ENCODE measurements at regions not wholly inside any gene's neighbourhood (a gene's known extent, or its start where the extent isn't known, plus 50 kb on each side); places are given as distances from the start of the nearest gene placed in this dataset.

DNA sequence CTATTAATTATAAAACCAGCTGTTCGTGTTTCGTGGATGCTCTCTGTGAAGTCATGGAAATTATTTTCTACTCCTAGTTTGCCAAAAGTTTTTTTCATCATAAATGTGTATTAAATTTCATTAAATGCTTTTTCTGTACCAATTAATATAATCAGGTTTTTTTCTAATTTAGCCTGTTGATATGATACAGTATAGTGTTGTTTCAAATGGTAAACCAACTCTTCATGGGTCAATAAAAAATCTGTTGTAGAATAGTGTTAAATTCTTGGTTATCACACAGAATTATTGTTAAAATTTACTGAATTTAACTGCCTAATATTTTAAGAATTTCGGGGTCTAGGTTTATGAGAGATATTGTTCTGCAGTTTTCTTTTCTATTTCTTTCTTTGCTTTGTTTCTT, 505.9 kb upstream of the MANEA start:
- no peaks in the 10 kb centered on the region for H3K36me3 ChIP-seq (replicated peaks; ENCODE audit: control insufficient read depth, insufficient read depth, low read length)
- no peak overlapping the region for H3K4me3 ChIP-seq (ENCODE audit: insufficient read depth, low read depth, low read length)
- DNase-seq = no peak
- H3K27me3 ChIP-seq (ENCODE audit: control insufficient read depth, insufficient read depth, low read length) = no peaks in the 10 kb centered on the region

GRCh38 chr6:95078457-95078856, 498.9 kb upstream of the MANEA start:
- Histone ChIP-seq H3K36me3 (replicated peaks; ENCODE audit: control insufficient read depth, insufficient read depth, low read length) (no peaks in the 10 kb centered on the region), H3K4me3 (ENCODE audit: insufficient read depth, low read depth, low read length) (no peak overlapping the region), H3K27me3 (ENCODE audit: control insufficient read depth, insufficient read depth, low read length) (no peaks in the 10 kb centered on the region; the same call in 1 of the 2 replicates)
- DNase-seq = no peak

DNA sequence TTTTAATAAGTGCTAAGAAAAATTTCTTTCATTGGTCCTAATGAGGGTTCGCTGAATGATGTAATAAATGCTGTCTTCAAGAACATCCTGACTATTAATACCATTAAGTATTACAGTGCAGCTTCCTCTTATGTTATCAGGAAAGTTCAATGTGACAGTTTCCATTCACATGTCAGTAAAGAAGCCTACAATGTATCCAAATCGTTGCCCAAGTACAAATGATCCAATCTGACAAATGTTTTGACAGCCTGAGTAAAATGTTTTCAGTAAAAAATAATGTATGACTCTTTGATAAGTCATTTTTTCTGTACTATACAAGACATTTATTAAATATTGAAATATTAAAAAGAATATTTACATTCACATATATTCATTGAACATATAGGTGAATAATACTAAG, 496.1 kb upstream of the MANEA start:
- Histone ChIP-seq H3K27me3 (ENCODE audit: control insufficient read depth, insufficient read depth, low read length) (no peaks in the 10 kb centered on the region; the same call in 1 of the 2 replicates), H3K36me3 (replicated peaks; ENCODE audit: control insufficient read depth, insufficient read depth, low read length) (no peaks in the 10 kb centered on the region), H3K4me3 (ENCODE audit: insufficient read depth, low read depth, low read length) (no peak overlapping the region)
- DNase-seq = no peak

- no peak for DNase-seq
- Histone ChIP-seq H3K36me3 (replicated peaks; ENCODE audit: control insufficient read depth, insufficient read depth, low read length) (no peaks in the 10 kb centered on the region), H3K4me3 (ENCODE audit: insufficient read depth, low read depth, low read length) (no peak overlapping the region), H3K27me3 (ENCODE audit: control insufficient read depth, insufficient read depth, low read length) (no peaks in the 10 kb centered on the region; the same call in 1 of the 2 replicates)
These were observed 495.4 kb upstream of the MANEA start for GRCh38 chr6:95081949-95082348.

GRCh38 chr6:95083506-95083905, 493.8 kb upstream of the MANEA start:
- Histone ChIP-seq H3K4me3 (ENCODE audit: insufficient read depth, low read depth, low read length) (no peak overlapping the region), H3K27me3 (ENCODE audit: control insufficient read depth, insufficient read depth, low read length) (no peaks in the 10 kb centered on the region; the same call in 1 of the 2 replicates), H3K36me3 (replicated peaks; ENCODE audit: control insufficient read depth, insufficient read depth, low read length) (no peaks in the 10 kb centered on the region)
- DNase-seq = no peak

DNA sequence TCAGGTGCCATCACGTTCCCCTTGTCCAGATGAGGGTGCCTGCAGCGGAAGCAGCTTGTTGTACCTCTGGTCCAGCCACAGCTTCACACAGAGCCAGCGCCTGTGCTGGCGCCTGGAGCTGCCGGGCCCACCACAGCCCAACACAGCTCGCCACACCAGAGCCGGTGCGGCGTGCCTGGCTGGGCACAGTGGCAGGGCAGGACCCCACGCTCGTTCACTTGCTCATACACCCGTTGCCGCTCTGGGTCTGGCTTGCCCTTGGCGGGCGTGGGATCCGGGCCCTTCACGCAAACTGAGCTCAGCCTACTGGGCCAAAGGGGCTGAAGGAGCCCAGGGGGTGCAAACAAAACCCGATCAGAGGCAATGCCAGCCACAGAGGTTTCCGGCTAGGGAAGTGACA, 492.5 kb upstream of the MANEA start:
- DNase-seq = peak; percentile 2
- Histone ChIP-seq H3K4me3 (ENCODE audit: insufficient read depth, low read depth, low read length) (no peak overlapping the region), H3K36me3 (replicated peaks; ENCODE audit: control insufficient read depth, insufficient read depth, low read length) (no peaks in the 10 kb centered on the region), H3K27me3 (ENCODE audit: control insufficient read depth, insufficient read depth, low read length) (no peaks in the 10 kb centered on the region; the same call in 1 of the 2 replicates)

DNA sequence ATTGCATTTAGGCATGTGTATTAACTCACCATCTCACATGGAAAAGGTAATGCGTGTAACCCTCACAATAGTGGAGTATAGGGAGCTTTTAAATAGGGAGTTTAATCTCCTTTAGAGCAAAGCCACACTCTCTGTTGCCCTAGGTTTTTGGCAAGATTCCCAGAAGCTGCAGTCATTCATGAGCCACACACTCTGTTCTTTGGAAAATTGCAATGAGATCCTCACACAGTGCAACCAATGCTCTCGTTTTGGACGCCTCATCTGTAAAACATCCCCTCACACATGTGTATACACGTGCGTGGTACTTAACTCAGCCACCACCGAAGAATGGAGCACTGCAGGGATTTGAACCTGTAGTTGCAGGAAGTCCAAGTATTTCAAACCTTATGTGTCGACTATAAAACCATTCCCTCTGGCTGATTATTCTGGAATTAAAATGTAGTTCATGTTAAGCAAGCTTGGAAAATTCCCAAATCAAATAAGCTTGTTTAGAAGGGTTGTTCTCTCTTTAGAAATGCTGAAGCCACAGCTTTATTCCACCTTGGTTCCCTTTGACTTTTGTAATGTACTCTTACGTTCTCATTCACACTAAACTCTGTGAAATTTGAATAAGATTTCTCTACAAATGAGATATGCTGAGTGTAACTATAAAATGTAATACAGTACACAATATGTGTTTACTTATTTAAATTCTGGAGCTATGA, 489.8 kb upstream of the MANEA start:
- DNase-seq = no peak
- no peak overlapping the region for H3K4me3 ChIP-seq (ENCODE audit: insufficient read depth, low read depth, low read length)
- H3K27me3 ChIP-seq (ENCODE audit: control insufficient read depth, insufficient read depth, low read length) = no peaks in the 10 kb centered on the region
- no peaks in the 10 kb centered on the region for H3K36me3 ChIP-seq (replicated peaks; ENCODE audit: control insufficient read depth, insufficient read depth, low read length)

DNA sequence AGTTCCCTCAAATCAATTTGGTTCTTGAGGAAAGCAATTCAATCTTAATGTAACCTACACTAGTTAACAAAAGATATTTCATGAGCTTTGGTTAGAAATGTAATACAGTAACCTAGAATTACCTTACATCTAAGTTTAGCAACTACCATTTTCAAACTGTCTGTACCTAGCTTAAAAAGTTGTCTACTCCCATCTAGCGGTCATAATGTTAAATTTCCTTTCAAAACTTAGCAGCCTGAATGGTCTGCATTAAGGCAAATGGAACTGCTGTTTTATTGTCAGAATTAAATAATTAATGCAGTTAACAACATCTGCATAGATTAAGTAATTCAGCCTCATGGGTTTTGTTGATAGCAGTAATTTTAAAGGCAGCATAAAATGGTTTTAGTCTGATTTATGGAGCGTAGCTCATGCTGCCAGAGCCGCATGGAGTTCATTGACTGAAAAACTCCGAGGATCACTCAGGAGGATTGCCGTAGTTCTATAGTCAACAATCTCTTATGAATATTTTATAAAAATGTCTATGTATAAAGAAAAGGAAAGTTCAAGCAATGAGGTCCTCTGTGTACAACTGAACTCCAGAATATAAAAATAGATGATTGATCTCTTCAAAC, 485.4 kb upstream of the MANEA start:
- Histone ChIP-seq H3K36me3 (replicated peaks; ENCODE audit: control insufficient read depth, insufficient read depth, low read length) (no peaks in the 10 kb centered on the region), H3K4me3 (ENCODE audit: insufficient read depth, low read depth, low read length) (no peak overlapping the region), H3K27me3 (ENCODE audit: control insufficient read depth, insufficient read depth, low read length) (no peaks in the 10 kb centered on the region)
- DNase-seq = no peak

- H3K36me3 ChIP-seq (replicated peaks; ENCODE audit: control insufficient read depth, insufficient read depth, low read length) = no peaks in the 10 kb centered on the region
- H3K27me3 ChIP-seq (ENCODE audit: control insufficient read depth, insufficient read depth, low read length) = no peaks in the 10 kb centered on the region
- H3K4me3 ChIP-seq (ENCODE audit: insufficient read depth, low read depth, low read length) = no peak overlapping the region
- no peak for DNase-seq
These were observed 484.2 kb upstream of the MANEA start for GRCh38 chr6:95093154-95093553.

- Histone ChIP-seq H3K4me3 (ENCODE audit: insufficient read depth, low read depth, low read length) (no peak overlapping the region), H3K36me3 (replicated peaks; ENCODE audit: control insufficient read depth, insufficient read depth, low read length) (no peaks in the 10 kb centered on the region), H3K27me3 (ENCODE audit: control insufficient read depth, insufficient read depth, low read length) (no peaks in the 10 kb centered on the region)
- DNase-seq = no peak
These were observed 482.3 kb upstream of the MANEA start for GRCh38 chr6:95094751-95095663.

DNA sequence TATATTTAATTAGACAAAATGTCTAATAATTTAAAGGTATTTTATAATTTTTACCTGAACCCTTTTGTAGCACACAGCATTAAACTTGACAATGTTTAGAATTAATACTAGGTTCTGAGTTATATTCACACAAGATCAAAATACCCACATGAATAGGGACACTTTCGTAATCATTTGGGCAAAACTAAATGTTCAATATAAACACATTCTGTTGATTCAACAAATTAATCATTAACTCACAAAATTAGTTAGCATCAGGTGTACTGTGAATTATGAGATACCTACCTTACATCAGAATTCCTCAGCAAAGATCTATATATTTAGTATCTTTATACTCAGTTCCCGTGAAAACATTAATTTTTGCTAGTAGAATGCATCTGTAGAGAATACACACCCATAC, 481.5 kb upstream of the MANEA start:
- DNase-seq = no peak
- Histone ChIP-seq H3K36me3 (replicated peaks; ENCODE audit: control insufficient read depth, insufficient read depth, low read length) (no peaks in the 10 kb centered on the region), H3K4me3 (ENCODE audit: insufficient read depth, low read depth, low read length) (no peak overlapping the region), H3K27me3 (ENCODE audit: control insufficient read depth, insufficient read depth, low read length) (no peaks in the 10 kb centered on the region)

GRCh38 chr6:95099410-95099809, 477.9 kb upstream of the MANEA start:
- Histone ChIP-seq H3K27me3 (ENCODE audit: control insufficient read depth, insufficient read depth, low read length) (no peaks in the 10 kb centered on the region), H3K36me3 (replicated peaks; ENCODE audit: control insufficient read depth, insufficient read depth, low read length) (no peaks in the 10 kb centered on the region), H3K4me3 (ENCODE audit: insufficient read depth, low read depth, low read length) (no peak overlapping the region)
- no peak for DNase-seq

DNA sequence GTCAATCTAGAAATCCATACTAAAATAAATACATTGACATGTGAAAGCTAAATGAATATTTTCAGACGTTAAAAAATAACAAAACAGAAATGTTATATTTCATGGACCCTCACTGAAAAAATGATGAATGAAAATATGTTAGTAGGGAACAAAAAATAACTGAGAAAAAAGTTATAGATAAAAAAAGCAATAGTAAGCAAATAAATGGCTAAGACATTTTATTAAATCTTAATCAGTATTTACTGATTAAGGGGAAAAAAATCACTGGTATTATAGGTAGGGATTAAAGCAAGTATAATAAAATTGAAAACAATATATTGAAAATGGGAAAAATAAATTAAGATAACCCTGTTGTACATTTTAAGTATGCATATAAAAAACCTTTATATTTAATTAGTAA, 468.1 kb upstream of the MANEA start:
- no peak for DNase-seq
- Histone ChIP-seq H3K36me3 (replicated peaks; ENCODE audit: control insufficient read depth, insufficient read depth, low read length) (no peaks in the 10 kb centered on the region), H3K27me3 (ENCODE audit: control insufficient read depth, insufficient read depth, low read length) (no peaks in the 10 kb centered on the region), H3K4me3 (ENCODE audit: insufficient read depth, low read depth, low read length) (no peak overlapping the region)

DNA sequence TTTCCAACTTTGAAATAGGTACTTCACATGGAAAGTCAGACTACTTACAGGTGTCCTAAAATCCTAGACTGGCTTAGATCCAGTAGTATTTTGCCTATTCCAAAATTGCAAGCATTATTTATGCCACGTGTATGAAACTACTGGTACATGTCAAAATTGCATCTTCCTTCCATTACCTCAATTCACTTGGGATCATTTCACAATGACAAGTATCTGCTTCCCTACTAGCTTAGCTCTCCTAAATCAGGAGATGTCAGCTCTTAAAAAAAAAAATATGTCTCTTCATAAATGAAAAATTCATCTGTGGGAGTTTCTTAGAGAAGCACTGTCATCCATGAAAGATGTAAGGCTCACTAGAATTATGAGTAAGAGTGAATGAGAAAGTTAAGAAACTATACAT, 466.6 kb upstream of the MANEA start:
- Histone ChIP-seq H3K36me3 (replicated peaks; ENCODE audit: control insufficient read depth, insufficient read depth, low read length) (no peaks in the 10 kb centered on the region), H3K4me3 (ENCODE audit: insufficient read depth, low read depth, low read length) (no peak overlapping the region), H3K27me3 (ENCODE audit: control insufficient read depth, insufficient read depth, low read length) (no peaks in the 10 kb centered on the region)
- no peak for DNase-seq

GRCh38 chr6:95117236-95117635, 460.1 kb upstream of the MANEA start:
- Histone ChIP-seq H3K36me3 (replicated peaks; ENCODE audit: control insufficient read depth, insufficient read depth, low read length) (no peaks in the 10 kb centered on the region), H3K4me3 (ENCODE audit: insufficient read depth, low read depth, low read length) (no peak overlapping the region), H3K27me3 (ENCODE audit: control insufficient read depth, insufficient read depth, low read length) (no peaks in the 10 kb centered on the region)
- no peak for DNase-seq

Data from H7 (cell line).